NCI-H510A treated with DMSO at 0.1 percent for 48 hours (cell line): ENCODE measurements at regions not wholly inside any gene's neighbourhood (a gene's known extent, or its start where the extent isn't known, plus 50 kb on each side); places are given as distances from the start of the nearest gene placed in this dataset.
"Not testable (repeated sequence)": the region's sequence is repeated elsewhere in the genome, so short reads cannot be mapped to it uniquely, and the experiment has no call there.

Source experiments
- DNase-seq: peaks from one replicate; lab custom pipeline; 2025; lab: John Stamatoyannopoulos, UW

GRCh38 chr5:44543511-44543910, 154.3 kb upstream of the FGF10 start:
- DNase-seq: no peak

GRCh38 chr5:44542470-44542869, 153.2 kb upstream of the FGF10 start:
- DNase-seq: no peak

DNA sequence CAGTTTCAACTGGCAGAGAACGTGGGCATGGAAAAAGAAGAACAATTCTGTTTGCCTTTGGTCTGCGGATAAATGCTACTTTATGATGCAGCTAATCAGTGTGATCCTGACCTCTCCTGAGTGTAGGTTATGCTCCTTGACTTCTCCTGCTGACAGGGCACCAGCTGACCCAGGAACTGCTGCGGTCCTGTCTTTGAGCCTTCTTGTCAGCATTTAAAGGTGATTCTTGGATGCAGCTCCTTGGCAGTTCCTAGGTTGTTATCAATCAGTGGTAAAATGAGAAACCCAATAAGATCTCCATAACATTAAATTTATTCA, 150.3 kb upstream of the FGF10 start:
- no peak for DNase-seq

- no peak for DNase-seq
Observed at GRCh38 chr5:44538797-44539601, 149.8 kb upstream of the FGF10 start.

GRCh38 chr5:44536650-44537260, 147.5 kb upstream of the FGF10 start:
- DNase-seq: peak; percentile 17

DNA sequence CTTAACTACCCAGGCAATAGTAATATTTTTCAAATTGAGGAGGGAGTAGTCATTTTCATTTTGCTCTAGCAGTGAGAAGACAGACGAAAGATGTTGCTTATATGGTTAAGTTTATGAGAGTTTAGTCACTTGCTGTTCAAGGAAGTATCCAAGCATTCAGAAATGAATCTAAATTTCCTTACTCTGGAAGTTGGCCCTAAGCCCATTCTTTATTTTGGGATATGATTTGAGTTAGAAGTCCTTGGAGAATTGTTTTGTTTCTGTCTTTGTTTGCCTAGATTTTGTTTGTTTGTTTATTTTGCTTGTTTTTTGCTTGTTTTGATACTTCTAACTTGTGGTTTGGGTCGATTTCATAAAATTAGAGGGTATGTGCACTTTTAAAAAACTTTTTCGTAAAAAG, 146.4 kb upstream of the FGF10 start:
- no peak for DNase-seq

DNA sequence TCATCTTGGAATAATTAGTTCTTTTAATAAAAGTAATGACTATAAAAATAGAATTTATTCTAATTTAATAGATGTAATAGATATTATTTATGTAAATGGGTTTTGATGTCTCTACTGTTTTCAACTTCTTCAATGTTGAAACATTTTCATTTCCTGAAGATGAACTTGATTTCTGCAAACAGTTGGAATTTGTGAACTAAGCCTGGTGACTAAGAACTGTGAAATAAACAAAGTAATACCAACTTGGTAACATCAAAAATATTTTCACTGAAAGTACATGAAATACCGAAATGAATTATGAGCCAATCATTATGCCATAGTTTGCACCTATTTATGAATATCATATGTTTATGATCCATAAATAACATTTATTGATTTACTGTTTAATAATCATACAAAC, 143.8 kb upstream of the FGF10 start:
- no peak for DNase-seq

DNA sequence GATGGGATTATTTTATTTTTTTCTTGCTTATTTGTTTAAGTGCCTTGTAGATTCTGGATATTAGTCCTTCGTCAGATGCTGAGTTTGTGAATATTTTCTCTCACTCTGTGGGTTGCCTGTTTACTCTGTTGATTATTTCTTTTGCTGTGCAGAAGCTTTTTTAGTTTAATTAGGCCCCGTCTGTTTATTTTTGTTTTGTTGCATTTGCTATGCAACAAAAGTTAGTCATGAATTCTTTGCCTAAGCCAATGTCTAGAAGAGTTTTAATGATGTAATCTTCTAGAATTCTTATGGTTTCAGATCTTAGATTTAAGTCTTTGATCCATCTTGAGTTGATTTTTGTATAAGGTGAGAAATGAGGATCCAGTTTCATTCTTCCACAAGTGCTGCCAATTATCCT, 142.5 kb upstream of the FGF10 start:
- not testable (repeated sequence) for DNase-seq

DNA sequence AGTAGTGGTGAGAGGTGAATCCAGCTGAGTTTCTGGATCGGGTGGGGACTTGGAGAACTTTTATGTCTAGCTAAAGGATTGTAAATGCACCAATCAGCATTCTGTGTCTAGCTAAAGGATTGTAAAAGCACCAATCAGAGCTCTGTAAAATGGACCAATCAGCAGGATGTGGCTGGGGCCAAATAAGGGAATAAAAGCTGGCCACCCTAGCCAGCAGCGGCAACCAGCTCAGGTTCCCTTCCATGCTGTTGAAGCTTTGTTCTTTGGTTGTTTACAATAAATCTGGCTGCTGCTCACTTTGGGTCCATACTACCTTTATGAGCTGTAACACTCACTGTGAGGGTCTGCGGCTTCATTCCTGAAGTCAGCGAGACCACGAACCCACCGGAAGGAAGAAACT, 141.6 kb upstream of the FGF10 start:
- DNase-seq: not testable (repeated sequence)

DNA sequence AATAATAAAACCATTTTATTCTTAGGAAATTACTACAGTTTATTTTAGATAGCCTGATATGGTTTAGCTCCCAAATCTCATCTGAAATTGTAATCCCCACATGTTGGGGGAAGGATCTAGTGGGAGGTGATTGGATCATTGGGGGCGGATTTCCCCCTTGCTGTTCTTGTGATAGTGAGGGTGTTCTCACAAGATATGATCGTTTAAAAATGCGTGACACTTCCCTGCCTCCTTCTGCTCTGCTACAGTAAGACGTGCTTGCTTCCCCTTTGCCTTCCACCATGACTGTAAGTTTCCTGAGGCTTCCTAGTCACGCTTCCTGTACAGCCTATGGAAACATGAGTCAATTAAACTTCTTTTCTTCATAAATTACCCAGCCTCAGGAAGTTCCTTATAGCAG, 122.4 kb upstream of the FGF10 start:
- no peak for DNase-seq

- DNase-seq: no peak
Observed at GRCh38 chr5:44506561-44506960, 117.3 kb upstream of the FGF10 start.

DNA sequence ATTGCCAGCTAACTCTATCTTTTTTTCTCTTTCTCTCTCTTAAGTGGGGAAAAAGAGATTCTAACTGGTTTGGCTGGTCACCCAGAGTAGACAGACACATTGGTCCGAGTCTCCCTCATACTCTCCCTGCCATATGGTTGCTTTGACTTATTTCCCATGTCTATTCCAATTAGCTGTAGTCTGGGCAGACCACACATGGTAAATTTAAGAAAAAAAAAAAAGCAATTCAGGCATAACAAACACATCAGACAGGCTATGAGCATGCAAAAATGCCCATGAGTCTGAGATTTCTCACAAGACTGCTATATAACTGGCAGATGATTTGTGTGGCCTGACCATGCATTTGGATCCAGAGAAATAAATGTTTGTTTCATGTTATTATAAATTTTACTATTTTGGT, 110.2 kb upstream of the FGF10 start:
- DNase-seq: no peak

- no peak for DNase-seq
Observed at GRCh38 chr5:44497606-44498005, 108.4 kb upstream of the FGF10 start.

GRCh38 chr5:44495280-44495679, 106.1 kb upstream of the FGF10 start:
- no peak for DNase-seq

DNA sequence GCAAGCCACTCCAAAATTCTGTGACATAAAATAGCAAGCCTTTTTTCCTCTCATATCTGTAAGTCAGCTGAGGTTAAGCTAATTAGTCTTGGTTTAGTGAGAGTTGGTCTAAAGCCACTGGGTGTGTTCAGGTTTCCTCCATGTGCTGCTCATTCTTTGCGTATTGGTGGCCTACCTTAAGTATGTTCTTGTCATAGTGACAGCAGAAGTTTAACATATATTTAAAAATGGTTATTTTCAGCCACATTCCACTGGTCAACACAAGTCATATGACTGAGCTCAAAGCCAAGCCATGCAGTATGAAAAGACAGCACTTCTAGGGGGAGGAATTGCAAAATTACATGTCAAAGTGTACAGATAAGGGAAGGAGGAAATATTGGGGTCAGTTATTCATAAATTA, 100.5 kb upstream of the FGF10 start:
- DNase-seq: no peak

DNA sequence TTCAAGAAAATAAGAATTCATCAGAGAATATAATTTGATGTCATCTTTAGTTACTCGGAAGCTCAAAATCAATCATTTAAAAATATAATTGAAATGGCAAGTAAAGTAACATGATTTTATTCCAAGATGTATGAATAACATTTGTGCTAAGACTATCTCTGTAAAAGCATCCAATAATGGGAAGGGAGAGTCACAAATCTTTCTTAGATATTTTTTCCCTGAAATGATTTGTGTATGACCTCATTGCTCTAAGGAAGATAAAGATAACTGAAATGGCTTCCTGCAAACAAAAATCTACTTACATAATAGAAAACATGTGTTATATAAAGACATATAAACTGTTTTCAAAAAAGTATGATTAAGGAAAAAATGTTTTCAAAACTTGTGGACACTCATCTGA, 97.4 kb upstream of the FGF10 start:
- no peak for DNase-seq

DNA sequence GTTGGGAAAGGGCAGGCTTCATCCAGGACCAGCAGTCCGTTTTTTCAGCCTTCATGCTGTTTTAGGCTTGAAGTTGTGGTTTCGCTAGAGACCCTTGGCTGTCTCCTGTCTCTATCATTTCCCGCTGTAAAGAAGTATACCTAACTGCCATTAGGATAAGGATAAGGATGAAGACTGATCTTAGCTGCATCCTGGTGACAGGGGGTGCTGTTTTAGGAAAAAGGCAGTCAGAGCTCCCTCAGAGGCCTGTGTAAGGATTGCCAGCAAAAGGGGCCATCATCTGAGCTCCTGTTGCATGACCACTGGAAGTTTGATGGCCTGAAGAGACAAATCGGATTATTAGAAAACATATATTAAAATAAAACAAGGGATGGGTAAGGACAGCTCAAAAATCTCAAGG, 64.8 kb upstream of the FGF10 start:
- no peak for DNase-seq

DNA sequence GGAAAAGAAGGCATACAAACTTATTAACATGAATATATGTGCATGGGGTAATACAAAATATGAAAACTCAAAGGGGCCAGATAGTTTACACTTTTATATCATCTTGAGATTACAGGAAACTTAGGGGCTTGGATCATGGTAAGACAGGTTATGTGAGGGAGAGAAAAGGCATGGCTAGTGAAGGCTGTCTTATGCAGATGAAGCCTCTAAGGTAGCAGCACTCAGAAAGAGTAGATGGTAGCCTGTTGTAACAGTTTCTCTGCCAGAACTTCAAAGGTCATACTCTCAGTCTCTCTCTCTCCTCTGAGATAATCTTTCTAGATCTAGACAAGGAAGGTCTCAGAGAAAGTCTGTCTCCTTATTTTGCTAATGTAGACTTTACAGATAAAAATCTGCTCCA, 57.2 kb upstream of the FGF10 start:
- DNase-seq: no peak

DNA sequence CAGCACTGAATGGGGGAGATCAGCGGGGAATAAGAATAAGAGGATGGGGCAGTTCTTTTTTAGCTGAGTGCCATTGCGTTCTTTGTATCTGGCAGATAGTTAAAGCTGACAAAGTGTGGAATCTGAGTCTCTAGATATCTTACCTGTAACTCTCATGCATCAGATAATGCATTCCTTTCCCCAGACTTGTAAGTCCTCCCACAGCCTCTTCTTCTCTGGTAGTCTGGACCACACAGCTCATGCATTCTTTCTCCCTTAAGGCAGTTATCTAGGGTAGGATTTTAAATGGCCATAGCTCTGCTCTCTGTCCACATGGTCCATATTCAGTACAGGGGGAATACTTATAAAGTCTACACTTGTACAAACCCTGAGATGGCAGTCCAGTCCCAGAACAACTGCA, 54.0 kb upstream of the FGF10 start:
- DNase-seq: no peak

- DNase-seq: no peak
Observed at GRCh38 chr5:44441460-44441859, 52.2 kb upstream of the FGF10 start.

DNA sequence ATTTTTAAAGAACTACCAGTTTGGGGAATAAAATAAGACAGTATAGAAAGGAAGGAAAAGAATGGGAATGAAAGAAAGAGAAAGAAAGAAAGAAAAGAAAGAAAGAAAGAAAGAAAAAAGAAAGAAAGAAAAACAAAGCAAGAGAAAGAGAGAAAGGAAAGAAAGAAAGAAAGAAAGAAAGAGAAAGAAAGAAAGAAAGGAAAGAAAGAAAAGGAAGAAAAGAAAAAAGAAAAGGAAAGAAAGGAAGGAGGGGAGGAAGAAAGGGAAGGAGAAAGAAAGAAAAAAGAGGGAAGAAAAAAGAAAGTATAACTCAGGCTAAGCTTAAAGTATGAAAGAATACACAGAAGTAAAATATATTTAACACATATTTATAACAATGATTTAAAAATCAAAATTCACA, 51.0 kb upstream of the FGF10 start:
- no peak for DNase-seq
